ENCODE measurements at regions not wholly inside any gene's neighbourhood (a gene's known extent, or its start where the extent isn't known, plus 50 kb on each side); places are given as distances from the start of the nearest gene placed in this dataset.

- no peak overlapping the region for H3K27ac Mint-ChIP-seq (ENCODE audit: unreplicated experiment)
- TF ChIP-seq CTCF (conservative IDR thresholded peaks at IDR 0.05) = no peak
- no peak overlapping the region for H3K4me3 Mint-ChIP-seq
- DNase-seq (ENCODE audit: low read depth, low spot score) = no peak
- no peaks in the 10 kb centered on the region for H3K4me1 Mint-ChIP-seq
- no peaks in the 10 kb centered on the region for H3K9me3 Mint-ChIP-seq
- H3K27me3 Mint-ChIP-seq (ENCODE audit: low read depth) = no peaks in the 10 kb centered on the region
- H3K36me3 Mint-ChIP-seq (ENCODE audit: low read depth) = no peaks in the 10 kb centered on the region
These were observed 474.9 kb upstream of the MIR17HG start for GRCh38 chr13:90872491-90873025.

- no peaks in the 10 kb centered on the region for H3K36me3 Mint-ChIP-seq (ENCODE audit: low read depth)
- no peaks in the 10 kb centered on the region for H3K27me3 Mint-ChIP-seq (ENCODE audit: low read depth)
- H3K27ac Mint-ChIP-seq (ENCODE audit: unreplicated experiment) = no peak overlapping the region
- H3K4me3 Mint-ChIP-seq = no peak overlapping the region
- H3K9me3 Mint-ChIP-seq = no peaks in the 10 kb centered on the region
- TF ChIP-seq CTCF (conservative IDR thresholded peaks at IDR 0.05) = no peak
- H3K4me1 Mint-ChIP-seq = no peaks in the 10 kb centered on the region
- no peak for DNase-seq (ENCODE audit: low read depth, low spot score)
These were observed 466.7 kb upstream of the MIR17HG start for GRCh38 chr13:90880790-90881189.

GRCh38 chr13:90882551-90882950, 464.9 kb upstream of the MIR17HG start:
- Mint-ChIP-seq H3K4me1 (no peaks in the 10 kb centered on the region), H3K4me3 (no peak overlapping the region), H3K9me3 (no peaks in the 10 kb centered on the region), H3K27ac (ENCODE audit: unreplicated experiment) (no peak overlapping the region), H3K36me3 (ENCODE audit: low read depth) (no peaks in the 10 kb centered on the region), H3K27me3 (ENCODE audit: low read depth) (no peaks in the 10 kb centered on the region)
- no peak for DNase-seq (ENCODE audit: low read depth, low spot score)
- TF ChIP-seq CTCF (conservative IDR thresholded peaks at IDR 0.05) = no peak

- DNase-seq (ENCODE audit: low read depth, low spot score) = no peak
- TF ChIP-seq CTCF (conservative IDR thresholded peaks at IDR 0.05) = no peak
- no peak overlapping the region for H3K4me3 Mint-ChIP-seq
- H3K4me1 Mint-ChIP-seq = no peaks in the 10 kb centered on the region
- no peaks in the 10 kb centered on the region for H3K9me3 Mint-ChIP-seq
- no peak overlapping the region for H3K27ac Mint-ChIP-seq (ENCODE audit: unreplicated experiment)
- no peaks in the 10 kb centered on the region for H3K27me3 Mint-ChIP-seq (ENCODE audit: low read depth)
- H3K36me3 Mint-ChIP-seq (ENCODE audit: low read depth) = no peaks in the 10 kb centered on the region
These were observed 463.9 kb upstream of the MIR17HG start for GRCh38 chr13:90883592-90883991.

- no peaks in the 10 kb centered on the region for H3K9me3 Mint-ChIP-seq
- peak overlapping the region; percentile 85 for H3K27ac Mint-ChIP-seq (ENCODE audit: unreplicated experiment)
- no peaks in the 10 kb centered on the region for H3K36me3 Mint-ChIP-seq (ENCODE audit: low read depth)
- H3K4me3 Mint-ChIP-seq = no peak overlapping the region
- no peak for TF ChIP-seq CTCF (conservative IDR thresholded peaks at IDR 0.05)
- DNase-seq (ENCODE audit: low read depth, low spot score) = no peak
- no peaks in the 10 kb centered on the region for H3K4me1 Mint-ChIP-seq
- H3K27me3 Mint-ChIP-seq (ENCODE audit: low read depth) = no peaks in the 10 kb centered on the region
These were observed 463.4 kb upstream of the MIR17HG start for GRCh38 chr13:90884066-90884465.
